Osteocyte (in vitro differentiated cells): ENCODE measurements at regions not wholly inside any gene's neighbourhood (a gene's known extent, or its start where the extent isn't known, plus 50 kb on each side); places are given as distances from the start of the nearest gene placed in this dataset.

Experiments
- DNase-seq: peaks from one replicate; pipeline ENCODE4 v3.0.0; 2021; ENCODE audit warnings: mixed read lengths; ENCODE audit not compliant: unreplicated experiment; ENCODE audit errors: extremely low spot score
- H3K27ac Mint-ChIP-seq: one replicate; pipeline ENCODE4 v1.8.0; 2021; ENCODE audit warnings: mild to moderate bottlenecking, mixed read lengths; ENCODE audit not compliant: unreplicated experiment
- H3K27me3 Mint-ChIP-seq: one replicate; pipeline ENCODE4 v1.8.0; 2021; ENCODE audit warnings: mixed read lengths; ENCODE audit not compliant: unreplicated experiment
- H3K36me3 Mint-ChIP-seq: one replicate; pipeline ENCODE4 v1.8.0; 2021; ENCODE audit warnings: mixed read lengths; ENCODE audit not compliant: unreplicated experiment
- H3K4me1 Mint-ChIP-seq: one replicate; pipeline ENCODE4 v1.8.0; 2021; ENCODE audit warnings: mixed read lengths; ENCODE audit not compliant: unreplicated experiment
- H3K4me3 Mint-ChIP-seq: one replicate; pipeline ENCODE4 v1.8.0; 2021; ENCODE audit warnings: mild to moderate bottlenecking, moderate library complexity, mixed read lengths; ENCODE audit not compliant: unreplicated experiment
- H3K9me3 Mint-ChIP-seq: one replicate; pipeline ENCODE4 v1.8.0; 2021; ENCODE audit warnings: mixed read lengths; ENCODE audit not compliant: unreplicated experiment
- CTCF ChIP-seq: fragments of 200-600 bp; sonication (generic); IDR thresholded peaks from 2 replicates; pipeline ENCODE4 v1.5.0; 2021; ENCODE audit warnings: antibody characterized with exemption, mild to moderate bottlenecking, moderate library complexity

DNA sequence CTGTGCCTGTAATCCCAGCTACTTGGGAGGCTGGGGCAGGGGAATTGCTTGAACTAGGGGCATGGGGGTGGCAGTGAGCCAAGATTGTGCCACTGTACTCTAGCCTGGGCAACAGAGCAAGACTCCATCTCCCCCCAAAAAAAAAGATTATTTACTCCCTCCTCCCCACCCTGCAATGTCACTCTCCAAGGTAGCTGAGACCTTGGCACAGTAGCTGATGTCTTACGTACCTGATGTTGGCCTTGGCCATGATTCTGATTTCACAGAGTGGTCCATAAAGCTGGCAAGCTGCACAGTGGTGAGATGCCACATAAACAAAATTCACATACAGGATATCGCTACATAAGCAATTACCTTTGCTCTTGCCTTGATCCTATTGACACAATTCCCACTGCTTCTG is 108.5 kb downstream of the CAVIN4 start:
- H3K9me3 Mint-ChIP-seq, result no peaks in the 10 kb centered on the region
- no peak overlapping the region for H3K27ac Mint-ChIP-seq
- no peak overlapping the region for H3K4me3 Mint-ChIP-seq
- DNase-seq, result no peak
- H3K27me3 Mint-ChIP-seq, result peaks cover 4% of the 10 kb centered on the region
- no peak for TF ChIP-seq CTCF
- H3K4me1 Mint-ChIP-seq, result no peaks in the 10 kb centered on the region
- H3K36me3 Mint-ChIP-seq, result no peaks in the 10 kb centered on the region

DNA sequence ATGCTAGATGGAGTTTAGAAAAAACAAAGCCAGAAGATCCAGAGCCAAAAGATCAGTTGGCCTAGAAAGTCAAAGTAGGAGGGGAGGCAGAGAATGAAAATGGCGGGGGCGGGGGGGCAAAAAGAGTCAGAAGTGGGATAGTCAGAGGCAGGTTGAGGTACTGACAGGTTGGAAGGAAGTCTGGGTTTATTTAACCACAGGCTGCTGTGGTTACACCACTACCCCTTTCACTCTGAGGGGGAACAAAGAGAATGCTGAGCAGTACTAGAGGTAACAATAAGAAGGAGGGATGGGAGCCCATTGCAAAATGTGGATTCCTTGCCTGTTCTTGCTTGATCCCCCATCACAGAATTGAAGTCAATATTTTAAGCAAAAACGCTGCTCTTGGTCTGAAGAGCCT is 111.8 kb downstream of the CAVIN4 start:
- Mint-ChIP-seq H3K36me3 (no peaks in the 10 kb centered on the region), H3K27me3 (peaks cover 2% of the 10 kb centered on the region), H3K27ac (no peak overlapping the region), H3K9me3 (no peaks in the 10 kb centered on the region), H3K4me3 (no peak overlapping the region), H3K4me1 (no peaks in the 10 kb centered on the region)
- TF ChIP-seq CTCF, result no peak
- DNase-seq, result no peak

DNA sequence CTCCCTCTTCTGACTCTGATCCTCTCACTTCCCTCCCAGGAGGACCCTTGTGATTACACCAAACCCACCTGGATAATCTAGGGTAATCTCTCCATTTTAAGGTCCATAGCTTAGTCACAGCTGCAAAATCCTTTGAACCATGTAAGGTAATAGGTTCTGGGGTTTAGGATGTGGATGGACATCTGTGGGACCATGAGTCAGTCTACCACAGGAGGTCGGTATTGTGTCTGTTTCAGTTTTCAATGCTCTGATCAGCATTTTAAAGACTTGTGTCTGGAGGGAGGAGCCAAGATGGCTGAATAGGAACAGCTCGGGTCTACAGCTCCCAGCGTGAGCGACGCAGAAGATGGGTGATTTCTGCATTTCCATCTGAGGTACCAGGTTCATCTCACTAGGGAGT is 112.6 kb downstream of the CAVIN4 start:
- H3K36me3 Mint-ChIP-seq, result no peaks in the 10 kb centered on the region
- H3K27me3 Mint-ChIP-seq, result peaks cover 2% of the 10 kb centered on the region
- no peak for TF ChIP-seq CTCF
- DNase-seq, result no peak
- H3K27ac Mint-ChIP-seq, result no peak overlapping the region
- no peaks in the 10 kb centered on the region for H3K4me1 Mint-ChIP-seq
- no peaks in the 10 kb centered on the region for H3K9me3 Mint-ChIP-seq
- no peak overlapping the region for H3K4me3 Mint-ChIP-seq

- Mint-ChIP-seq H3K27me3 (no peaks in the 10 kb centered on the region), H3K4me3 (no peak overlapping the region), H3K27ac (no peak overlapping the region), H3K9me3 (no peaks in the 10 kb centered on the region), H3K36me3 (no peaks in the 10 kb centered on the region), H3K4me1 (no peaks in the 10 kb centered on the region)
- no peak for TF ChIP-seq CTCF
- no peak for DNase-seq
Measured at GRCh38 chr9:100697339-100697738, 119.5 kb downstream of the CAVIN4 start.

- Mint-ChIP-seq H3K27me3 (no peaks in the 10 kb centered on the region), H3K4me3 (no peak overlapping the region), H3K4me1 (no peaks in the 10 kb centered on the region), H3K9me3 (no peaks in the 10 kb centered on the region), H3K27ac (no peak overlapping the region), H3K36me3 (no peaks in the 10 kb centered on the region)
- no peak for TF ChIP-seq CTCF
- DNase-seq, result no peak
Measured at GRCh38 chr9:100698945-100699344, 121.1 kb downstream of the CAVIN4 start.
